H1 (cell line): ENCODE measurements at regions not wholly inside any gene's neighbourhood (a gene's known extent, or its start where the extent isn't known, plus 50 kb on each side); places are given as distances from the start of the nearest gene placed in this dataset.
"Not testable (repeated sequence)": the region's sequence is repeated elsewhere in the genome, so short reads cannot be mapped to it uniquely, and the experiment has no call there.

ENCODE experiments used
- CTCF ChIA-PET: fragments of 300-600 bp; sonication (Branson Sonifier 250); formaldehyde crosslinking; loops from one replicate; lab custom pipeline; 2021; ENCODE audit not compliant: partially characterized antibody; lab: Charles Lee
- POLR2A ChIA-PET: fragments of 300-600 bp; sonication (Branson Sonifier 250); formaldehyde crosslinking; loops from one replicate; lab custom pipeline; 2021; ENCODE audit warnings: inconsistent platforms; ENCODE audit not compliant: partially characterized antibody; lab: Charles Lee
- DNase-seq, 2 experiments: peaks; one replicate each; pipeline versions ENCODE4 v3.0.0 to v3.0.0-alpha.2; 2010 to 2022; ENCODE audit warnings: low spot score in 2 of 2, low read depth in 1 of 2, mixed read lengths in 1 of 2
- FAIRE-seq: peaks from 2 replicates; lab custom pipeline; 2011; peaks lifted over from hg19 to GRCh38; lab: Jason Lieb, UNC
- H2AFZ ChIP-seq: 2 replicates; pipeline ENCODE4 v1.8.1; 2012; ENCODE audit warnings: low read length, inconsistent platforms
- H2AK5ac ChIP-seq: 2 replicates; pipeline ENCODE4 v1.6.1; 2013; ENCODE audit warnings: low read depth, low read length
- H2BK120ac ChIP-seq: replicated peaks from 2 replicates; pipeline ENCODE3; 2013; ENCODE audit warnings: low read depth, low read length, inconsistent platforms
- H2BK12ac ChIP-seq: 2 replicates; pipeline ENCODE4 v1.6.1; 2013; ENCODE audit warnings: low read depth, low read length
- H2BK15ac ChIP-seq: 2 replicates; pipeline ENCODE4 v1.6.1; 2013; ENCODE audit warnings: low read length
- H2BK20ac ChIP-seq: 2 replicates; pipeline ENCODE4 v1.6.1; 2013; ENCODE audit warnings: low read length
- H2BK5ac ChIP-seq: 2 replicates; pipeline ENCODE4 v1.6.1; 2013; ENCODE audit warnings: low read depth, low read length
- H3K14ac ChIP-seq: 2 replicates; pipeline ENCODE4 v1.6.1; 2013; ENCODE audit warnings: inconsistent platforms; ENCODE audit not compliant: insufficient read length
- H3K18ac ChIP-seq: 2 replicates; pipeline ENCODE4 v1.6.1; 2013; ENCODE audit warnings: low read length; ENCODE audit errors: extremely low read depth
- H3K23ac ChIP-seq: 2 replicates; pipeline ENCODE4 v1.6.1; 2013; ENCODE audit warnings: inconsistent platforms; ENCODE audit not compliant: insufficient read length
- H3K23me2 ChIP-seq: 2 replicates; pipeline ENCODE4 v1.6.1; 2013; ENCODE audit warnings: low read depth, low read length
- H3K27ac ChIP-seq: 2 replicates; pipeline ENCODE4 v1.6.1; 2011; ENCODE audit warnings: low read depth, low read length, inconsistent platforms
- H3K27me3 ChIP-seq, 4 experiments: replicated peaks in 1 of 4; 1 replicate in 1 of 4; 2 replicates in 3 of 4; pipeline versions ENCODE4 v1.6.1 to v1.8.1; 2011 to 2013; ENCODE audit warnings: low read length in 3 of 4, mild to moderate bottlenecking in 3 of 4, inconsistent platforms in 2 of 4, mixed read lengths in 2 of 4, moderate library complexity in 1 of 4; ENCODE audit not compliant: control insufficient read depth in 3 of 4, insufficient read depth in 3 of 4; ENCODE audit errors: extremely low read depth in 1 of 4
- H3K36me3 ChIP-seq, 4 experiments: 2 replicates each; pipeline versions ENCODE4 v1.6.1 to v1.8.1; 2011 to 2013; ENCODE audit warnings: mild to moderate bottlenecking in 4 of 4, low read length in 3 of 4, moderate library complexity in 2 of 4, control low read depth in 1 of 4, inconsistent platforms in 1 of 4; ENCODE audit not compliant: insufficient read depth in 4 of 4, control insufficient read depth in 2 of 4
- H3K4ac ChIP-seq: replicated peaks from 2 replicates; pipeline ENCODE3; 2013; ENCODE audit warnings: low read length, low read depth, mixed read lengths, inconsistent platforms; ENCODE audit not compliant: insufficient read length
- H3K4me1 ChIP-seq, 4 experiments: replicated peaks in 1 of 4; 1 replicate in 1 of 4; 2 replicates in 3 of 4; pipeline versions ENCODE4 v1.6.1 to v1.8.1; 2011 to 2013; ENCODE audit warnings: low read length in 3 of 4, inconsistent platforms in 2 of 4, mixed read lengths in 1 of 4; ENCODE audit not compliant: insufficient read depth in 4 of 4, control insufficient read depth in 3 of 4
- H3K4me2 ChIP-seq, 2 experiments: 2 replicates each; pipeline versions ENCODE4 v1.6.1 to v1.8.1; 2011 to 2013; ENCODE audit warnings: low read depth in 2 of 2, low read length in 2 of 2, control low read depth in 1 of 2, inconsistent platforms in 1 of 2, mild to moderate bottlenecking in 1 of 2; ENCODE audit not compliant: insufficient read depth in 1 of 2
- H3K4me3 ChIP-seq, 4 experiments: fragments of 200-600, 300-600 bp in 1 of 4; sonication (generic), shearing (Covaris generic), sonication (Bioruptor Twin) in 1 of 4; 2 replicates each; pipeline versions ENCODE4 v1.5.1 to v1.8.1; 2011 to 2016; ENCODE audit warnings: low read length in 4 of 4, low read depth in 3 of 4, control low read depth in 2 of 4, inconsistent platforms in 2 of 4, mild to moderate bottlenecking in 2 of 4, mixed read lengths in 1 of 4, moderate library complexity in 1 of 4; ENCODE audit not compliant: insufficient read depth in 2 of 4; ENCODE audit errors: extremely low read depth in 1 of 4
- H3K56ac ChIP-seq: replicated peaks from 2 replicates; pipeline ENCODE3; 2013; ENCODE audit warnings: low read depth, mild to moderate bottlenecking, mixed read lengths, low read length, inconsistent platforms; ENCODE audit not compliant: insufficient read length
- H3K79me1 ChIP-seq: 2 replicates; pipeline ENCODE4 v1.6.1; 2013; ENCODE audit warnings: low read depth, low read length, control low read depth
- H3K79me2 ChIP-seq, 2 experiments: 2 replicates each; pipeline versions ENCODE4 v1.6.1 to v1.8.1; 2012 to 2013; ENCODE audit warnings: low read length in 2 of 2, mild to moderate bottlenecking in 2 of 2, inconsistent platforms in 1 of 2; ENCODE audit not compliant: insufficient read depth in 2 of 2, control insufficient read depth in 1 of 2
- H3K9ac ChIP-seq, 4 experiments: replicated peaks in 1 of 4; 1 replicate in 1 of 4; 2 replicates in 3 of 4; pipeline versions ENCODE4 v1.6.1 to v1.8.1; 2011 to 2013; ENCODE audit warnings: low read depth in 3 of 4, low read length in 3 of 4, control low read depth in 2 of 4, mild to moderate bottlenecking in 2 of 4, moderate library complexity in 2 of 4, inconsistent platforms in 1 of 4; ENCODE audit errors: extremely low read depth in 1 of 4
- H3K9me3 ChIP-seq, 2 experiments: 2 replicates each; pipeline versions ENCODE4 v1.6.1 to v1.8.1; 2012 to 2013; ENCODE audit warnings: mild to moderate bottlenecking in 2 of 2, moderate library complexity in 2 of 2, control low read depth in 1 of 2, inconsistent platforms in 1 of 2, low read depth in 1 of 2, low read length in 1 of 2, mixed read lengths in 1 of 2; ENCODE audit not compliant: insufficient read depth in 2 of 2
- H4K20me1 ChIP-seq, 2 experiments: replicated peaks in 1 of 2; 2 replicates each; pipeline versions ENCODE3 to v1.8.1; 2011 to 2013; ENCODE audit warnings: inconsistent platforms in 2 of 2, low read length in 2 of 2, mild to moderate bottlenecking in 1 of 2; ENCODE audit not compliant: insufficient read depth in 2 of 2, control insufficient read depth in 1 of 2
- H4K5ac ChIP-seq: 2 replicates; pipeline ENCODE4 v1.6.1; 2013; ENCODE audit warnings: low read length, low read depth, mixed read lengths, inconsistent platforms; ENCODE audit not compliant: insufficient read length
- H4K8ac ChIP-seq: 2 replicates; pipeline ENCODE4 v1.8.0; 2013; ENCODE audit warnings: mild to moderate bottlenecking, moderate library complexity, low read length, inconsistent platforms; ENCODE audit not compliant: insufficient read depth; ENCODE audit errors: extremely low read depth
- H4K91ac ChIP-seq: replicated peaks from 2 replicates; pipeline ENCODE3; 2013; ENCODE audit warnings: low read length, mixed read lengths, inconsistent platforms; ENCODE audit not compliant: insufficient read length
- WGBS, 2 experiments: shearing (Covaris generic) in 1 of 2; methylation state at CpG; one replicate each; pipeline versions ENCODE4 v1.1.6 to v1.1.7; 2013 to 2015; ENCODE audit warnings: low lambda C conversion rate in 2 of 2, mixed read lengths in 2 of 2, inconsistent platforms in 1 of 2, low coverage in 1 of 2, missing lambda C conversion rate in 1 of 2; ENCODE audit not compliant: insufficient replicate concordance in 2 of 2, insufficient coverage in 1 of 2, insufficient read length in 1 of 2; ENCODE audit errors: extremely low coverage in 1 of 2, missing lambda C conversion rate in 1 of 2; 5-methylcytosine and 5-hydroxymethylcytosine counted together

- H3K4me3 ChIP-seq, H2BK12ac ChIP-seq, H3K27me3 ChIP-seq, H3K4me2 ChIP-seq, H2BK15ac ChIP-seq, H3K4me1 ChIP-seq, H4K8ac ChIP-seq, CTCF ChIA-PET, H3K14ac ChIP-seq, H4K20me1 ChIP-seq, H2BK5ac ChIP-seq, H2BK20ac ChIP-seq, POLR2A ChIA-PET, H3K23me2 ChIP-seq, H2BK120ac ChIP-seq, H3K79me2 ChIP-seq, H4K91ac ChIP-seq, H3K9ac ChIP-seq, H3K79me1 ChIP-seq, H3K27ac ChIP-seq, H3K56ac ChIP-seq, H3K4ac ChIP-seq, H2AK5ac ChIP-seq, H2AFZ ChIP-seq, H4K5ac ChIP-seq, H3K18ac ChIP-seq, H3K36me3 ChIP-seq, H3K23ac ChIP-seq, DNase-seq, H3K9me3 ChIP-seq, FAIRE-seq: not testable (repeated sequence)
- no CpG with 5 or more reads among the region's 12 CpGs for WGBS, 2 experiments
Measured at GRCh38 chr21:6538320-6538719, 3983.1 kb upstream of the TPTE start.

- H4K8ac ChIP-seq, H3K18ac ChIP-seq, H2BK120ac ChIP-seq, H2BK15ac ChIP-seq, H3K79me2 ChIP-seq, H2AK5ac ChIP-seq, H2BK12ac ChIP-seq, FAIRE-seq, H4K91ac ChIP-seq, CTCF ChIA-PET, H3K4me3 ChIP-seq, H2BK20ac ChIP-seq, POLR2A ChIA-PET, DNase-seq, H3K27me3 ChIP-seq, H3K14ac ChIP-seq, H3K79me1 ChIP-seq, H3K4me1 ChIP-seq, H2BK5ac ChIP-seq, H4K5ac ChIP-seq, H3K23ac ChIP-seq, H3K9me3 ChIP-seq, H3K27ac ChIP-seq, H3K36me3 ChIP-seq, H3K4ac ChIP-seq, H4K20me1 ChIP-seq, H3K4me2 ChIP-seq, H3K9ac ChIP-seq, H3K23me2 ChIP-seq, H2AFZ ChIP-seq, H3K56ac ChIP-seq: not testable (repeated sequence)
- whole genome bisulfite sequencing, 2 experiments: no CpG with 5 or more reads among the region's 7 CpGs
Measured at GRCh38 chr21:6539688-6540087, 3981.7 kb upstream of the TPTE start.
